Activated naive CD4-positive, alpha-beta T cell treated with anti-CD3 and anti-CD28 coated beads, Interleukin-2, amount 50 U/mL, for 24 hours (primary cell): ENCODE measurements at regions not wholly inside any gene's neighbourhood (a gene's known extent, or its start where the extent isn't known, plus 50 kb on each side); places are given as distances from the start of the nearest gene placed in this dataset.

Source experiments
- H3K27ac Mint-ChIP-seq: one replicate; pipeline ENCODE4 v1.8.0; 2021; ENCODE audit warnings: mild to moderate bottlenecking, mixed read lengths
- H3K27me3 Mint-ChIP-seq: one replicate; pipeline ENCODE4 v1.8.0; 2021; ENCODE audit warnings: mixed read lengths
- H3K36me3 Mint-ChIP-seq: one replicate; pipeline ENCODE4 v1.8.0; 2021; ENCODE audit warnings: mixed read lengths
- H3K4me1 Mint-ChIP-seq: one replicate; pipeline ENCODE4 v1.8.0; 2021; ENCODE audit warnings: mixed read lengths
- H3K4me3 Mint-ChIP-seq: one replicate; pipeline ENCODE4 v1.8.0; 2021; ENCODE audit warnings: mild to moderate bottlenecking, mixed read lengths
- H3K9me3 Mint-ChIP-seq: one replicate; pipeline ENCODE4 v1.8.0; 2021; ENCODE audit warnings: mixed read lengths

GRCh38 chr1:224518528-224518927, 83.9 kb upstream of the WDR26 start:
- no peaks in the 10 kb centered on the region for H3K27me3 Mint-ChIP-seq
- peaks cover 2% of the 10 kb centered on the region for H3K36me3 Mint-ChIP-seq
- H3K9me3 Mint-ChIP-seq = no peaks in the 10 kb centered on the region
- peaks cover 6% of the 10 kb centered on the region for H3K4me1 Mint-ChIP-seq
- H3K4me3 Mint-ChIP-seq = no peak overlapping the region
- no peak overlapping the region for H3K27ac Mint-ChIP-seq

GRCh38 chr1:224519874-224520273, 85.3 kb upstream of the WDR26 start:
- peaks cover 2% of the 10 kb centered on the region for H3K36me3 Mint-ChIP-seq
- H3K27ac Mint-ChIP-seq = no peak overlapping the region

GRCh38 chr1:224520808-224521207, 86.2 kb upstream of the WDR26 start:
- H3K4me3 Mint-ChIP-seq = no peak overlapping the region
- H3K4me1 Mint-ChIP-seq = no peaks in the 10 kb centered on the region
- no peaks in the 10 kb centered on the region for H3K9me3 Mint-ChIP-seq
- peaks cover 2% of the 10 kb centered on the region for H3K36me3 Mint-ChIP-seq
- no peaks in the 10 kb centered on the region for H3K27me3 Mint-ChIP-seq
- no peak overlapping the region for H3K27ac Mint-ChIP-seq

More at GRCh38 chr1:224519874-224520273, 85.3 kb upstream of the WDR26 start:
- no peaks in the 10 kb centered on the region for H3K4me1 Mint-ChIP-seq
- H3K27me3 Mint-ChIP-seq = no peaks in the 10 kb centered on the region
- no peaks in the 10 kb centered on the region for H3K9me3 Mint-ChIP-seq
- H3K4me3 Mint-ChIP-seq = no peak overlapping the region

GRCh38 chr1:224521904-224522734, 87.5 kb upstream of the WDR26 start:
- no peak overlapping the region for H3K27ac Mint-ChIP-seq
- H3K9me3 Mint-ChIP-seq = no peaks in the 10 kb centered on the region
- H3K36me3 Mint-ChIP-seq = peaks cover 2% of the 10 kb centered on the region
- no peaks in the 10 kb centered on the region for H3K27me3 Mint-ChIP-seq
- no peak overlapping the region for H3K4me3 Mint-ChIP-seq
- no peaks in the 10 kb centered on the region for H3K4me1 Mint-ChIP-seq

GRCh38 chr1:224523676-224524075, 89.1 kb upstream of the WDR26 start:
- H3K4me1 Mint-ChIP-seq = no peaks in the 10 kb centered on the region
- no peaks in the 10 kb centered on the region for H3K27me3 Mint-ChIP-seq
- no peak overlapping the region for H3K27ac Mint-ChIP-seq
- H3K36me3 Mint-ChIP-seq = peaks cover 2% of the 10 kb centered on the region
- H3K9me3 Mint-ChIP-seq = no peaks in the 10 kb centered on the region
- no peak overlapping the region for H3K4me3 Mint-ChIP-seq

- Mint-ChIP-seq H3K27me3 (no peaks in the 10 kb centered on the region), H3K4me1 (no peaks in the 10 kb centered on the region), H3K4me3 (no peak overlapping the region), H3K9me3 (no peaks in the 10 kb centered on the region), H3K36me3 (peaks cover 2% of the 10 kb centered on the region), H3K27ac (no peak overlapping the region)
Observed at GRCh38 chr1:224524679-224525078, 90.1 kb upstream of the WDR26 start.

GRCh38 chr1:224525411-224526040, 90.6 kb upstream of the CNIH3 start:
- no peak overlapping the region for H3K4me3 Mint-ChIP-seq
- no peaks in the 10 kb centered on the region for H3K9me3 Mint-ChIP-seq
- H3K27ac Mint-ChIP-seq = no peak overlapping the region
- H3K4me1 Mint-ChIP-seq = no peaks in the 10 kb centered on the region
- no peaks in the 10 kb centered on the region for H3K27me3 Mint-ChIP-seq
- peaks cover under 1% of the 10 kb centered on the region for H3K36me3 Mint-ChIP-seq

- Mint-ChIP-seq H3K27ac (no peak overlapping the region), H3K9me3 (no peaks in the 10 kb centered on the region), H3K36me3 (no peaks in the 10 kb centered on the region)
Observed at GRCh38 chr1:224526771-224527170, 89.3 kb upstream of the CNIH3 start.

DNA sequence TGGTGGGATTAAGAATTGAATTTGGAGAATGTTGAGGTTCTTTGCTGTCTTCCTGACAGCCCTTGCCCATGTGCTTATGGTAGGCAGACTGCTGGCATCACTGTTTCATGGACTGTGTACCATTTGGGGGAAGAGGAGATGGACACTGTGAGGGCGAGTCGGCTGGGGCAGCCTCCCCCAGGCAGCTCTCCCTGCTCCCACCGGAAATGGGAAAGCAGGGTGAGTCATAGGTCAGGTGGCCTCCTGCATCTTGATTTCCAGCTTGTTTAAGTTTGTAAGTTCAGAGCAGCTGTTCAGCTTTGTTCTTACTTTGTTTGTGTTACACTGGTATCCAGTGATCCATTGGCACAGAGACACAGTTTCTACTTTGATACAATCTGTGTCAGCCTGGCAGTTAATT, 87.2 kb upstream of the CNIH3 start:
- Mint-ChIP-seq H3K4me1 (no peaks in the 10 kb centered on the region), H3K9me3 (no peaks in the 10 kb centered on the region)

More at GRCh38 chr1:224526771-224527170, 89.3 kb upstream of the CNIH3 start:
- no peak overlapping the region for H3K4me3 Mint-ChIP-seq
- H3K4me1 Mint-ChIP-seq = no peaks in the 10 kb centered on the region
- no peaks in the 10 kb centered on the region for H3K27me3 Mint-ChIP-seq

DNA sequence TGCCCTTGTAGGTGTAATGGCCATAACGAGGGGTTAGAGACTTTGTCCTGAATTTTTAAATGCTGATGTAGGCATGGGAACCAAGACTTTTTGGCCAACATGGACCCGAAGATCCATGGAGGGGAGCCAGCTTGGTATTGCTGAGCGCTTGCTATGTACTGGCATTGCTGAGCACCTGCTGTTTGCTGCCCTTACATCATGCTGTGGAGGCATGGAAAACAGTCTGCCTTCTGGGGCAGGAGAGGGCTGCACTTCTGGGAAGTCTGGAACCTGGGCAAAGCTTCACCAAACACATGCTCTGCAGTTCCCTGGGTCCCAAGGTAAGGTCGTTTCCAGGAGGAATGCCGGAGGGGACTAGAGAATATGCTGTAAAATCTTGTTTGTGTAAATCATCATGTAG, 86.3 kb upstream of the CNIH3 start:
- Mint-ChIP-seq H3K36me3 (no peaks in the 10 kb centered on the region), H3K27me3 (no peaks in the 10 kb centered on the region), H3K4me1 (no peaks in the 10 kb centered on the region), H3K4me3 (no peak overlapping the region), H3K9me3 (no peaks in the 10 kb centered on the region), H3K27ac (no peak overlapping the region)

More for the DNA sequence above, 87.2 kb upstream of the CNIH3 start:
- Mint-ChIP-seq H3K27me3 (no peaks in the 10 kb centered on the region), H3K36me3 (no peaks in the 10 kb centered on the region), H3K27ac (no peak overlapping the region), H3K4me3 (no peak overlapping the region)

DNA sequence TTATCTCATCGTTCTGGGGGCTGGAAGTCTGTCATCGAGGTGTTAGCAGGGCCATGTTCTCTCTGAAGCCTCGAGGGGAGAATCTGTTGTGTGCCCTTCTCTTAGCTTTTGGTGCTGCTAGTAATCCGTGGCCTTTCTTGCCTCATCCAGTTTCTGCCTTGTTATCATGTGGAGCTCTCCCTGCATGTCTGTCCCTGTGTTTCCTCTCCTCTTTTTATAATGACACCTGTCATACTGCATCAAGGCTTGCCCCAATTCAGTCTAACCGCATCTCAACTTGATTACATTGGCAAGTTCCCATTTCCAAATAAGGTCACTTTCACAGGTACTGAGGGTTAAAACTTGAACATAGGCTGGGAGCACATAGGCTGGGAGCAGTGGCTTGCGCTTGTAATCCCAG, 82.6 kb upstream of the CNIH3 start:
- Mint-ChIP-seq H3K4me3 (no peak overlapping the region), H3K36me3 (no peaks in the 10 kb centered on the region)

DNA sequence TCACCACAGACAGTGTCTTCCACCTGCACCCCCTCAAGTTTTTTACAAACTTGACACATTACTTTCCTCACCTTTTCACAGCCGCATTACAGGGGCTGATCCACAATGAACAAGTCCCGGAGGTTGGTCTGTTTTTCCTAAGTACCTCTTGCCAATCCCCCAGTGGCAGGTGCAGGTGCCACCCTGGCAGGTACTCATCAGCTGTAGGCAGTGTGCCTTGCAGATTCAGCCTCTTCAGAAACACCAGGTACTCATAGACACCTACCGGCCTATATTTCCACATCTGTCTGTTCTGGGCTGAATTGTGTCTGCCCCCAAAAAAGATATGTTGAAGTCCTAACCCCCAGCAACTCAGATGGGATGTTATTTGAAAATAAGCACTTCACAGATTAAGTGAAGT, 81.4 kb upstream of the CNIH3 start:
- Mint-ChIP-seq H3K4me1 (no peaks in the 10 kb centered on the region), H3K4me3 (no peak overlapping the region), H3K27me3 (no peaks in the 10 kb centered on the region), H3K36me3 (no peaks in the 10 kb centered on the region), H3K9me3 (no peaks in the 10 kb centered on the region), H3K27ac (no peak overlapping the region)

More for the DNA sequence above, 82.6 kb upstream of the CNIH3 start:
- H3K27ac Mint-ChIP-seq = no peak overlapping the region
- no peaks in the 10 kb centered on the region for H3K4me1 Mint-ChIP-seq
- no peaks in the 10 kb centered on the region for H3K27me3 Mint-ChIP-seq
- H3K9me3 Mint-ChIP-seq = no peaks in the 10 kb centered on the region

DNA sequence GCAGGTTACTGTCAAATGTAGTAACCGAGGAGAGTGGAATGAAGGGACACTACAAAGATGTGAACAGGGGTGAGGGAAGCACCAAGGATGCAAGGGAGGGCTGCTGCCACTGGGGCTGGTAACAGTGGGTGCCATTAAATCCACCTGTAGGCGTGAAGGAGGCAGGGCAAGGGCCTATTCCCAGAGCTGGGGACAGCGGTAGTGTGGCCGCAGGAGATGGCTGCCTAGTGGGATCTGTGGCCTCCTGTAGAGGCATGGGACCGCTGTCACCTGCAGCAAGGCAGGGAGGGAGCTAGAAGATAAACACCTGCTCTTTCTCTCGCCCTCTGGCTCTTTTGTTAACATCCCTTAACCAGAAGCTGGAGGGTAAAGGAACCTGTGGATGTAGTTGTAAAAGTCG, 80.5 kb upstream of the CNIH3 start:
- H3K27me3 Mint-ChIP-seq = no peaks in the 10 kb centered on the region
- H3K9me3 Mint-ChIP-seq = no peaks in the 10 kb centered on the region
- H3K4me1 Mint-ChIP-seq = no peaks in the 10 kb centered on the region
- no peak overlapping the region for H3K27ac Mint-ChIP-seq
- H3K36me3 Mint-ChIP-seq = no peaks in the 10 kb centered on the region
- H3K4me3 Mint-ChIP-seq = no peak overlapping the region

DNA sequence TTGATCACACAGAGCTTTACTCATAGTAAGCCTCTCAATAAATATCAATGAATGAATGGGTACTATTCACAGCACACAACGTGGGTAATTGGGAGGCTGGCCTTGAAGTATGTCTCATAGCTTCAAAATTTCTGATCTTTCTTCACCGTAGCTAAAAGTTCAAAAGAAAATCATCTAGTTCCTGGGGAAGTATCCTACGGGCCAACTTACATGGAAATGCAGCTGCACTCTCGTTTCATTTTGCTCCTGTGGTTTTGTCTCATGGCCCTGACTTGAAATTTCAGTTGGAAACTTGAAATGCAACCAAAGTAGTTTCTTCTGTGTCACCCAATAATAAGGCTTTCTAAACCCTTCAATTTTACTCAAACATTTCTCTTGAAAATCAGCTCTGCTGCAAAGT, 76.1 kb upstream of the CNIH3 start:
- no peak overlapping the region for H3K27ac Mint-ChIP-seq
- peaks cover 3% of the 10 kb centered on the region for H3K36me3 Mint-ChIP-seq
- no peaks in the 10 kb centered on the region for H3K27me3 Mint-ChIP-seq
- peaks cover 7% of the 10 kb centered on the region for H3K4me1 Mint-ChIP-seq
- peaks cover 5% of the 10 kb centered on the region for H3K9me3 Mint-ChIP-seq
- H3K4me3 Mint-ChIP-seq = no peak overlapping the region

DNA sequence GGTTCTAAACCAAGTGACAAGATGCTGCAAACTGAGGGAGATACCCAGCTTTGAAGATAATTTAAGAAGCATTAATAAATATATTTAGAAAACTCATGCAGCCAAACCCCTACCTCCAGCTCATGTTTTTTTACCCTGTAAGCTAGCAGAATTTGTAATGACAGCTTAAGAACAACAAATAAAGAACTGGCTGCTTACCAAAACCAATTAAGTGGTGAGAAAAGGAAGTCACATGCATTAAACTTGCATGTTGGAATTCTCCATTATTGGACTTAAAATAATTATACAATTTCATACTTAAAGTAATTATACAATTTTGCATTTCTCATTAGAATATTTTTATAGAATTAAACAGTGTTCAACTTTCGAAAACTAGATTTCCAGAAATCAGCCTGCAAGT, 75.6 kb upstream of the CNIH3 start:
- Mint-ChIP-seq H3K27ac (no peak overlapping the region), H3K4me3 (no peak overlapping the region)

GRCh38 chr1:224541072-224541790, 74.9 kb upstream of the CNIH3 start:
- Mint-ChIP-seq H3K4me1 (peaks cover 7% of the 10 kb centered on the region), H3K27me3 (no peaks in the 10 kb centered on the region)

More for the DNA sequence above, 75.6 kb upstream of the CNIH3 start:
- Mint-ChIP-seq H3K36me3 (peaks cover 3% of the 10 kb centered on the region), H3K9me3 (peaks cover 5% of the 10 kb centered on the region), H3K27me3 (no peaks in the 10 kb centered on the region), H3K4me1 (peaks cover 7% of the 10 kb centered on the region)

More at GRCh38 chr1:224541072-224541790, 74.9 kb upstream of the CNIH3 start:
- no peak overlapping the region for H3K4me3 Mint-ChIP-seq
- H3K27ac Mint-ChIP-seq = no peak overlapping the region
- peaks cover 5% of the 10 kb centered on the region for H3K9me3 Mint-ChIP-seq
- H3K36me3 Mint-ChIP-seq = peaks cover 5% of the 10 kb centered on the region
